Mesenchymal stem cell (in vitro differentiated cells and primary cell): ENCODE measurements at regions not wholly inside any gene's neighbourhood (a gene's known extent, or its start where the extent isn't known, plus 50 kb on each side); places are given as distances from the start of the nearest gene placed in this dataset.

ENCODE experiments used
- DNase-seq: peaks from one replicate; pipeline ENCODE4 v3.0.0-alpha.2; 2013
- H2AFZ ChIP-seq: one replicate; pipeline ENCODE4 v1.6.1; 2013; ENCODE audit warnings: low read depth, mild to moderate bottlenecking, control low read depth, inconsistent platforms, low read length, moderate library complexity
- H2AK5ac ChIP-seq: 2 replicates; pipeline ENCODE4 v1.6.1; 2013; ENCODE audit warnings: low read length, moderate library complexity, mild to moderate bottlenecking, inconsistent platforms; ENCODE audit not compliant: severe bottlenecking
- H2BK120ac ChIP-seq: one replicate; pipeline ENCODE4 v1.6.1; 2013; ENCODE audit warnings: low read depth, mild to moderate bottlenecking, inconsistent platforms, low read length, moderate library complexity
- H2BK12ac ChIP-seq, 2 experiments: one replicate each; pipeline ENCODE4 v1.6.1; 2013; ENCODE audit warnings: inconsistent platforms in 2 of 2, low read length in 2 of 2, mild to moderate bottlenecking in 2 of 2, moderate library complexity in 2 of 2, control low read depth in 1 of 2
- H2BK15ac ChIP-seq: one replicate; pipeline ENCODE4 v1.6.1; 2013; ENCODE audit warnings: mild to moderate bottlenecking, low read depth, inconsistent platforms; ENCODE audit not compliant: poor library complexity, severe bottlenecking
- H2BK5ac ChIP-seq: 2 replicates; pipeline ENCODE4 v1.6.1; 2013; ENCODE audit warnings: low read depth, mild to moderate bottlenecking, low read length, control low read depth, inconsistent platforms; ENCODE audit not compliant: poor library complexity, severe bottlenecking
- H3K14ac ChIP-seq, 2 experiments: one replicate each; pipeline ENCODE4 v1.6.1; 2013; ENCODE audit warnings: inconsistent platforms in 2 of 2, low read length in 2 of 2, control low read depth in 1 of 2, mild to moderate bottlenecking in 1 of 2, moderate library complexity in 1 of 2
- H3K18ac ChIP-seq, 2 experiments: one replicate each; pipeline ENCODE4 v1.6.1; 2013; ENCODE audit warnings: inconsistent platforms in 2 of 2, low read length in 2 of 2, control low read depth in 1 of 2, low read depth in 1 of 2, mild to moderate bottlenecking in 1 of 2
- H3K23ac ChIP-seq, 2 experiments: one replicate each; pipeline ENCODE4 v1.6.1; 2013; ENCODE audit warnings: inconsistent platforms in 2 of 2, low read length in 2 of 2, mild to moderate bottlenecking in 2 of 2, moderate library complexity in 2 of 2, control low read depth in 1 of 2
- H3K27ac ChIP-seq: 2 replicates; pipeline ENCODE4 v1.5.1; 2013; ENCODE audit warnings: mild to moderate bottlenecking, moderate library complexity, low read length, control low read depth, inconsistent platforms; ENCODE audit not compliant: poor library complexity, severe bottlenecking
- H3K27me3 ChIP-seq, 2 experiments: 2 replicates each; pipeline versions ENCODE4 v1.6.1 to v1.7.0; 2013; ENCODE audit warnings: low read length in 2 of 2, mild to moderate bottlenecking in 2 of 2, moderate library complexity in 2 of 2, control low read depth in 1 of 2, inconsistent platforms in 1 of 2; ENCODE audit not compliant: control insufficient read depth in 1 of 2, insufficient read depth in 1 of 2
- H3K36me3 ChIP-seq, 2 experiments: 2 replicates each; pipeline versions ENCODE4 v1.6.1 to v1.7.0; 2013; ENCODE audit warnings: low read length in 2 of 2, control low read depth in 1 of 2, inconsistent platforms in 1 of 2, low read depth in 1 of 2, mild to moderate bottlenecking in 1 of 2; ENCODE audit not compliant: insufficient read depth in 2 of 2, control insufficient read depth in 1 of 2
- H3K4ac ChIP-seq, 2 experiments: one replicate each; pipeline ENCODE4 v1.6.1; 2013; ENCODE audit warnings: inconsistent platforms in 2 of 2, low read length in 2 of 2, mild to moderate bottlenecking in 2 of 2, moderate library complexity in 2 of 2, control low read depth in 1 of 2, low read depth in 1 of 2
- H3K4me1 ChIP-seq: 2 replicates; pipeline ENCODE4 v1.6.1; 2013; ENCODE audit warnings: low read depth, low read length, control low read depth; ENCODE audit not compliant: control insufficient read depth, insufficient read depth
- H3K4me2 ChIP-seq: 2 replicates; pipeline ENCODE4 v1.6.1; 2013; ENCODE audit warnings: low read length, mild to moderate bottlenecking, inconsistent platforms; ENCODE audit not compliant: poor library complexity, severe bottlenecking
- H3K4me3 ChIP-seq, 2 experiments: 2 replicates each; pipeline versions ENCODE4 v1.5.1 to v1.7.0; 2013; ENCODE audit warnings: low read length in 2 of 2, mild to moderate bottlenecking in 2 of 2, control low read depth in 1 of 2, low read depth in 1 of 2; ENCODE audit not compliant: insufficient read depth in 1 of 2
- H3K79me1 ChIP-seq: replicated peaks from 2 replicates; pipeline ENCODE4 v1.6.1; 2013; ENCODE audit warnings: mild to moderate bottlenecking, control low read depth, low read length, inconsistent platforms; ENCODE audit not compliant: poor library complexity, severe bottlenecking
- H3K9ac ChIP-seq: 2 replicates; pipeline ENCODE4 v1.7.0; 2013; ENCODE audit warnings: mild to moderate bottlenecking, low read length, moderate library complexity
- H3K9me3 ChIP-seq: 2 replicates; pipeline ENCODE4 v1.7.0; 2013; ENCODE audit warnings: mild to moderate bottlenecking, low read length; ENCODE audit not compliant: control insufficient read depth
- H4K8ac ChIP-seq: one replicate; pipeline ENCODE4 v1.6.1; 2013; ENCODE audit warnings: inconsistent platforms, mild to moderate bottlenecking, low read length, moderate library complexity
- H4K91ac ChIP-seq: one replicate; pipeline ENCODE4 v1.6.1; 2013; ENCODE audit warnings: mild to moderate bottlenecking, low read length, inconsistent platforms
- whole genome bisulfite sequencing: methylation state at CpG from one replicate; pipeline ENCODE4 v1.1.7; 2013; ENCODE audit warnings: mixed read lengths; 5-methylcytosine and 5-hydroxymethylcytosine counted together

DNA sequence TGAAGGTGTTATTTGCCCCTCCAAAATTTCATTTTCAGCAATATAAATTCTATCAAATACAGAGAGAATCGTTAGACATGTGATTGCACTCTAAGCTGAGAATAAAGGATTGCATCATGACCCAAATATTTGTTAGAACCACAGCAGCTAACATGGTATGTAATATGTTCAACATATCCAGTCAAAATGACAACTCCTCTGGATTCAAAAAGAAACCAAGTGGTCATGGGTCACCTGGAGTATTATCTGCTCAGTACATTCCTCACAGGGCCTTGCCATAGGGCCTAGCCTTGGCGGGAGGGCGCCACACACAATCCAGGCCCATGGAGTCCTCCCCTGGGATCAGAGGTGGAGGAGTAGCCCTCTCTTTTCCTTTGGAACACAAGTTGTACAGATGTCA, 179.2 kb downstream of the HSD17B3 start:
- Histone ChIP-seq H3K27ac (peak overlapping the region; percentile 48), H3K4me3 (no peak overlapping the region), H3K4ac (peak overlapping the region in 1 of 2 experiments; percentile 67), H3K23ac (no peak overlapping the region), H3K36me3 (no peaks in the 10 kb centered on the region), H2BK12ac (peak overlapping the region in 1 of 2 experiments; percentile 77), H2BK5ac (no peak overlapping the region), H3K79me1 (no peaks in the 10 kb centered on the region), H4K8ac (no peak overlapping the region), H3K9me3 (peaks cover 4% of the 10 kb centered on the region), H2BK120ac (no peak overlapping the region), H3K9ac (no peak overlapping the region), H3K18ac (peak overlapping the region in 1 of 2 experiments; percentile 50), H3K4me1 (peaks cover 9% of the 10 kb centered on the region), H2BK15ac (no peak overlapping the region), H3K14ac (peak overlapping the region in 1 of 2 experiments; percentile 96), H3K4me2 (no peak overlapping the region), H4K91ac (no peak overlapping the region), H2AFZ (no peak overlapping the region), H3K27me3 (peaks cover 2 to 4% of the 10 kb centered on the region in 2 experiments), H2AK5ac (no peak overlapping the region)
- 64% methylated on average over 3 of the region's 3 CpGs for WGBS
- peak; percentile 73 for DNase-seq

DNA sequence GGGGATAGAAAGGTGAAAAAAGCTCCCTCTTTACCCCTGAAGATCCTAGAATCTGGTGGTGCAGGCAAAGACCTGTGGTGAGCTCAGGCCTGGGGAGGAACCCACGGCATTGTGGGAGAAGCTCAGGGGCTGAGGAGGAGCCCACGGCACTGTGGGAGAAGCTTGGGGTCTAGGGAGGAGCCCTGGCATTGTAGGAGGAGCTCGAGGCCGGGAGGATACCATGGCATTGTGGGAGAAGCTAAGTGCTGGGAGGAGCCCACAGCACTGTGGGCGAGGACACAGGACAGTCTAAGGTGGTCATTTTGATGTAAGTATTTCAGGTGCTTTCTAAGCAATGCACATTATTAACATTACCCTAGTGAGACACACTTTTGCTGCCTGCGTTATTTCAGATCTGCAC, 179.7 kb downstream of the HSD17B3 start:
- Histone ChIP-seq H2AK5ac (peak overlapping the region; percentile 25), H3K18ac (peak overlapping the region in 1 of 2 experiments; percentile 28), H3K79me1 (no peaks in the 10 kb centered on the region), H3K9ac (no peak overlapping the region), H3K14ac (no peak overlapping the region), H3K27ac (peak overlapping the region; percentile 11), H3K9me3 (peaks cover 4% of the 10 kb centered on the region), H3K4me1 (peaks cover 9% of the 10 kb centered on the region), H2BK15ac (peak overlapping the region; percentile 95), H3K27me3 (peaks cover 2 to 4% of the 10 kb centered on the region in 2 experiments), H2AFZ (no peak overlapping the region), H4K8ac (peak overlapping the region; percentile 68), H3K23ac (no peak overlapping the region), H3K4ac (peak overlapping the region in 1 of 2 experiments; percentile 57), H3K4me2 (no peak overlapping the region), H2BK12ac (peak overlapping the region; percentile 38 to 95), H3K4me3 (no peak overlapping the region), H2BK120ac (no peak overlapping the region), H2BK5ac (no peak overlapping the region), H4K91ac (peak overlapping the region; percentile 76), H3K36me3 (no peaks in the 10 kb centered on the region)
- DNase-seq: no peak
- WGBS: 81% methylated on average over 4 of the region's 6 CpGs

DNA sequence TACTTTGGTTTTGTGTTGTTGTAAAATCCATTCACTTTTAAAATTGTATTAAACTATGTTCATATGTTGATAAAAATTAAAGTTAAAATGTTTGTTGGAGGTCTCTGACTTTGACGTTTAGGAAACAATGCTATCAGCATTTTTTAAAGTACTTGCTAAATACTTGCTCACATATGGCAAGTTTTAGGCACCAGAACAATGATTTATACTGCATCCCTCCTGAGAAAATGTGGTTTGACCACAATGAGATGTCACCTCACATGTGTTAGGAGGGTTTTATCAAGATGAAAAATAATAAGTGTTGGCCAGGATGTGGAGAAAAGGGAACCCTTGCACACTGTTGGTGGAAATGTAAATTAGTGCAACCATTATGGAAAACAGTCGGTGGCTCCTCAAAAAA, 180.8 kb downstream of the HSD17B3 start:
- Histone ChIP-seq H3K27me3 (peaks cover under 1 to 2% of the 10 kb centered on the region in 2 experiments), H2AFZ (no peak overlapping the region), H3K4me3 (no peak overlapping the region), H4K91ac (no peak overlapping the region), H2BK15ac (no peak overlapping the region), H2AK5ac (no peak overlapping the region), H2BK12ac (no peak overlapping the region), H3K14ac (no peak overlapping the region), H3K4me2 (no peak overlapping the region), H3K9me3 (peaks cover 4% of the 10 kb centered on the region), H3K18ac (no peak overlapping the region), H3K4me1 (peaks cover 11% of the 10 kb centered on the region), H3K4ac (no peak overlapping the region), H2BK5ac (no peak overlapping the region), H3K79me1 (no peaks in the 10 kb centered on the region), H3K36me3 (no peaks in the 10 kb centered on the region), H4K8ac (no peak overlapping the region), H3K23ac (no peak overlapping the region), H3K9ac (no peak overlapping the region), H3K27ac (no peak overlapping the region), H2BK120ac (no peak overlapping the region)
- no peak for DNase-seq
- WGBS: 100% methylated on average over 1 of the region's 2 CpGs

DNA sequence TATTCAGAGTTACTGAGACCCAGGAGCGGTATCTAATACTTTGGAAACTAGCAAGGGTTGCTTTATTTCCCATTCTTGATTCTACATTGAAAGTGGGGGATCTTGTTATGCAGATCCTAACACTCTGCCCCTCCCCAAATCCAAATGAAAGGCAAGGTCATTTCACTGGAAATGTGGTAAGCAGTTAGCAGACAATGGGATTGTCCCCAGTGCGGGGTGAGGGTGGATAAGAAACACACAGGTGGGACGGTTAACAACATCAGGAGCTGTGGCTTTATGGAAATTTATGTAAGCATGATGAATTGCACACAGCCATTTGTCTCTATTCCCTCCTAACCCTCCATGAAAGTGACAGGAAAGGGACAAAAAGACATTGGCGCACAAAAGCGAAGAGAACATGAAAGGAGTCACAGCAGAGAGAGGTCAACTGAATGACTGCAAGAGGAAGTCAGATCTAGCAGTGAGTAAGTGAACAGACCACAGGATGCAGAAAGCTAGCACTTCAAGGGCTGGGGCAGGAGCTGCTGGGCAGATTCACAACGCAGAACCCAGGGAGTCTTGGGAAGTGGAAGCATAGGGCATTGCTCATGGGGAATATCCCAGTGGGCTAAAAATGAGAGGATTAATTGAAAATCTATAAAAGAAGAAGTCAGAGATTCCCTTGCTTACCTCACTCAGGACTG, 184.4 kb downstream of the HSD17B3 start:
- no peak overlapping the region for H2BK12ac ChIP-seq
- H4K8ac ChIP-seq: no peak overlapping the region
- H3K9me3 ChIP-seq: peaks cover 4% of the 10 kb centered on the region
- 91% methylated on average over 6 of the region's 6 CpGs for WGBS
- no peak for DNase-seq
- peak overlapping the region in 1 of 2 experiments; percentile 55 for H3K14ac ChIP-seq
- no peak overlapping the region for H4K91ac ChIP-seq
- H2AFZ ChIP-seq: no peak overlapping the region
- no peak overlapping the region for H3K4me3 ChIP-seq
- no peak overlapping the region for H2AK5ac ChIP-seq
- H3K4me2 ChIP-seq: no peak overlapping the region
- peaks cover 0 to 9% of the 10 kb centered on the region in 2 experiments for H3K27me3 ChIP-seq
- H2BK15ac ChIP-seq: no peak overlapping the region
- no peak overlapping the region for H3K27ac ChIP-seq
- no peak overlapping the region for H2BK5ac ChIP-seq
- no peaks in the 10 kb centered on the region for H3K36me3 ChIP-seq
- no peak overlapping the region for H3K9ac ChIP-seq
- H3K23ac ChIP-seq: no peak overlapping the region
- no peak overlapping the region for H2BK120ac ChIP-seq
- H3K4ac ChIP-seq: no peak overlapping the region
- H3K79me1 ChIP-seq: no peaks in the 10 kb centered on the region
- H3K4me1 ChIP-seq: peaks cover 10% of the 10 kb centered on the region
- no peak overlapping the region for H3K18ac ChIP-seq
